H9 (cell line): ENCODE measurements at regions not wholly inside any gene's neighbourhood (a gene's known extent, or its start where the extent isn't known, plus 50 kb on each side); places are given as distances from the start of the nearest gene placed in this dataset.

Source experiments
- DNase-seq: peaks from one replicate; pipeline ENCODE4 v3.0.0-alpha.2; 2017
- H2AFZ ChIP-seq: one replicate; pipeline ENCODE4 v1.6.1; 2013; ENCODE audit warnings: mild to moderate bottlenecking, low read length, control low read depth, moderate library complexity
- H2AK5ac ChIP-seq: 2 replicates; pipeline ENCODE4 v1.6.1; 2013; ENCODE audit warnings: low read length, control low read depth, mixed read lengths; ENCODE audit not compliant: insufficient read length
- H2BK120ac ChIP-seq: one replicate; pipeline ENCODE4 v1.6.1; 2013; ENCODE audit warnings: low read depth, mild to moderate bottlenecking, low read length, control low read depth, inconsistent platforms; ENCODE audit not compliant: poor library complexity, severe bottlenecking
- H2BK12ac ChIP-seq: 2 replicates; pipeline ENCODE4 v1.6.1; 2013; ENCODE audit warnings: low read length, control low read depth, mixed read lengths, low read depth; ENCODE audit not compliant: insufficient read length
- H2BK15ac ChIP-seq: 2 replicates; pipeline ENCODE4 v1.6.1; 2013; ENCODE audit warnings: low read depth, low read length, control low read depth
- H2BK20ac ChIP-seq: one replicate; pipeline ENCODE4 v1.6.1; 2013; ENCODE audit warnings: low read depth, mild to moderate bottlenecking, low read length, control low read depth, inconsistent platforms; ENCODE audit not compliant: poor library complexity, severe bottlenecking
- H2BK5ac ChIP-seq: 2 replicates; pipeline ENCODE4 v1.6.1; 2013; ENCODE audit warnings: low read length, control low read depth, mixed read lengths; ENCODE audit not compliant: insufficient read length
- H3K14ac ChIP-seq: 2 replicates; pipeline ENCODE4 v1.6.1; 2013; ENCODE audit warnings: low read length, control low read depth; ENCODE audit not compliant: insufficient read depth
- H3K18ac ChIP-seq: 2 replicates; pipeline ENCODE4 v1.6.1; 2013; ENCODE audit warnings: low read depth, mild to moderate bottlenecking, mixed read lengths, low read length, control low read depth; ENCODE audit not compliant: insufficient read length
- H3K23ac ChIP-seq: 2 replicates; pipeline ENCODE4 v1.6.1; 2013; ENCODE audit warnings: low read length, control low read depth, mixed read lengths, low read depth; ENCODE audit not compliant: insufficient read length
- H3K23me2 ChIP-seq: 2 replicates; pipeline ENCODE4 v1.6.1; 2013; ENCODE audit warnings: low read depth, mild to moderate bottlenecking, mixed read lengths, low read length, control low read depth; ENCODE audit not compliant: insufficient read length, poor library complexity, severe bottlenecking
- H3K27ac ChIP-seq: 2 replicates; pipeline ENCODE4 v1.5.1; 2013; ENCODE audit warnings: low read length, control low read depth, mixed read lengths, low read depth; ENCODE audit not compliant: insufficient read length
- H3K27me3 ChIP-seq: 2 replicates; pipeline ENCODE4 v1.6.1; 2013; ENCODE audit warnings: low read length, control low read depth, inconsistent platforms; ENCODE audit not compliant: insufficient read depth
- H3K4ac ChIP-seq: 2 replicates; pipeline ENCODE4 v1.6.1; 2013; ENCODE audit warnings: low read depth, mild to moderate bottlenecking, control low read depth, inconsistent platforms, low read length, moderate library complexity
- H3K4me1 ChIP-seq: 2 replicates; pipeline ENCODE4 v1.6.1; 2013; ENCODE audit warnings: low read length, control low read depth, inconsistent platforms; ENCODE audit not compliant: insufficient read depth
- H3K4me2 ChIP-seq: 2 replicates; pipeline ENCODE4 v1.6.1; 2013; ENCODE audit warnings: low read length, control low read depth, mixed read lengths; ENCODE audit not compliant: insufficient read length, insufficient read depth
- H3K56ac ChIP-seq: 2 replicates; pipeline ENCODE4 v1.6.1; 2013; ENCODE audit warnings: low read depth, mild to moderate bottlenecking, mixed read lengths, low read length, control low read depth; ENCODE audit not compliant: insufficient read length
- H3K79me1 ChIP-seq: 2 replicates; pipeline ENCODE4 v1.6.1; 2013; ENCODE audit warnings: low read depth, mild to moderate bottlenecking, moderate library complexity, low read length, control low read depth, inconsistent platforms; ENCODE audit not compliant: insufficient read depth, poor library complexity, severe bottlenecking
- H3K79me2 ChIP-seq: 2 replicates; pipeline ENCODE4 v1.6.1; 2013; ENCODE audit warnings: low read length, control low read depth, inconsistent platforms; ENCODE audit not compliant: insufficient read depth
- H3K9ac ChIP-seq: 2 replicates; pipeline ENCODE4 v1.6.1; 2013; ENCODE audit warnings: low read length, control low read depth, mixed read lengths; ENCODE audit not compliant: insufficient read length; ENCODE audit errors: extremely low read depth
- H3K9me3 ChIP-seq: one replicate; pipeline ENCODE4 v1.6.1; 2013; ENCODE audit warnings: low read depth, low read length, inconsistent platforms; ENCODE audit not compliant: control insufficient read depth
- H3T11ph ChIP-seq: one replicate; pipeline ENCODE4 v1.6.1; 2013; ENCODE audit warnings: mild to moderate bottlenecking, low read length, control low read depth, inconsistent platforms
- H4K20me1 ChIP-seq: one replicate; pipeline ENCODE4 v1.6.1; 2013; ENCODE audit not compliant: control insufficient read depth, insufficient read length, insufficient read depth
- H4K5ac ChIP-seq: 2 replicates; pipeline ENCODE4 v1.6.1; 2013; ENCODE audit warnings: low read depth, mild to moderate bottlenecking, mixed read lengths, low read length, control low read depth; ENCODE audit not compliant: insufficient read length
- H4K8ac ChIP-seq: replicated peaks from 2 replicates; pipeline ENCODE4 v1.6.1; 2013; ENCODE audit warnings: low read length, control low read depth, mixed read lengths, low read depth; ENCODE audit not compliant: insufficient read length
- H4K91ac ChIP-seq: 2 replicates; pipeline ENCODE4 v1.6.1; 2013; ENCODE audit warnings: low read depth, mild to moderate bottlenecking, moderate library complexity, mixed read lengths, low read length, control low read depth; ENCODE audit not compliant: insufficient read length
- H3K27ac Mint-ChIP-seq, 3 experiments: 2 replicates in 2 of 3; 3 replicates in 1 of 3; pipeline ENCODE4 v1.8.0; 2020 to 2021; ENCODE audit warnings: mixed read lengths in 3 of 3, mild to moderate bottlenecking in 1 of 3, moderate library complexity in 1 of 3
- H3K27me3 Mint-ChIP-seq: 2 replicates; pipeline ENCODE4 v1.8.0; 2021; ENCODE audit warnings: low read depth, mild to moderate bottlenecking, moderate library complexity, mixed read lengths
- H3K36me3 Mint-ChIP-seq, 3 experiments: 2 replicates in 2 of 3; 3 replicates in 1 of 3; pipeline ENCODE4 v1.8.0; 2020 to 2021; ENCODE audit warnings: low read depth in 3 of 3, mixed read lengths in 3 of 3; ENCODE audit not compliant: insufficient read depth in 1 of 3
- H3K4me1 Mint-ChIP-seq, 2 experiments: 2 replicates each; pipeline ENCODE4 v1.8.0; 2020; ENCODE audit warnings: mixed read lengths in 2 of 2
- H3K4me3 Mint-ChIP-seq, 2 experiments: 2 replicates in 1 of 2; 3 replicates in 1 of 2; pipeline ENCODE4 v1.8.0; 2020 to 2021; ENCODE audit warnings: mild to moderate bottlenecking in 2 of 2, mixed read lengths in 2 of 2, moderate library complexity in 1 of 2
- H3K9me3 Mint-ChIP-seq, 2 experiments: 2 replicates in 1 of 2; 3 replicates in 1 of 2; pipeline ENCODE4 v1.8.0; 2020; ENCODE audit warnings: mild to moderate bottlenecking in 2 of 2, mixed read lengths in 2 of 2, moderate library complexity in 1 of 2
- CTCF ChIP-seq: fragments of 200-600 bp; sonication (generic); conservative IDR thresholded peaks from 3 replicates; pipeline ENCODE4 v1.8.0; 2021; ENCODE audit warnings: antibody characterized with exemption, mild to moderate bottlenecking
- WGBS: extraction: QIAGEN DNeasy Blood & Tissue Kit; methylation state at CpG from one replicate; pipeline ENCODE4 v1.1.7; 2013; ENCODE audit warnings: missing lambda C conversion rate, low lambda C conversion rate, mixed read lengths; ENCODE audit not compliant: insufficient read length; ENCODE audit errors: extremely low coverage; 5-methylcytosine and 5-hydroxymethylcytosine counted together

- TF ChIP-seq CTCF = no peak
- Mint-ChIP-seq H3K36me3 (peaks cover 0 to 8% (median 0%) of the 10 kb centered on the region in 3 experiments; a peak in 2 of 7 replicates), H3K27ac (no peak overlapping the region), H3K27me3 (no peaks in the 10 kb centered on the region), H3K4me3 (no peak overlapping the region), H3K4me1 (no peaks in the 10 kb centered on the region), H3K9me3 (peaks cover 6 to 10% of the 10 kb centered on the region in 2 experiments; a peak in 4 of 5 replicates)
- no peak overlapping the region for H3K56ac ChIP-seq
- no peaks in the 10 kb centered on the region for H3K79me2 ChIP-seq
- no peaks in the 10 kb centered on the region for H3K27me3 ChIP-seq
- no peaks in the 10 kb centered on the region for H3K9me3 ChIP-seq
- no peak overlapping the region for H3K23ac ChIP-seq
- no peak overlapping the region for H2AK5ac ChIP-seq
- no peak overlapping the region for H3T11ph ChIP-seq
- H2AFZ ChIP-seq = no peak overlapping the region
- H2BK5ac ChIP-seq = no peak overlapping the region
- H2BK15ac ChIP-seq = no peak overlapping the region
- no peaks in the 10 kb centered on the region for H4K20me1 ChIP-seq
- H4K91ac ChIP-seq = no peak overlapping the region
- no peak overlapping the region for H2BK120ac ChIP-seq
- H3K4me1 ChIP-seq = no peaks in the 10 kb centered on the region
- H3K23me2 ChIP-seq = no peaks in the 10 kb centered on the region
- no peak overlapping the region for H4K5ac ChIP-seq
- no CpG with 5 or more reads among the region's 2 CpGs for WGBS
- no peak overlapping the region for H2BK20ac ChIP-seq
- no peaks in the 10 kb centered on the region for H3K79me1 ChIP-seq
- H4K8ac ChIP-seq = no peak overlapping the region
- H3K4ac ChIP-seq = no peak overlapping the region
- H3K18ac ChIP-seq = no peak overlapping the region
- H2BK12ac ChIP-seq = no peak overlapping the region
- no peak overlapping the region for H3K9ac ChIP-seq
- no peak overlapping the region for H3K4me2 ChIP-seq
- H3K14ac ChIP-seq = no peak overlapping the region
- H3K27ac ChIP-seq = no peak overlapping the region
- no peak for DNase-seq
These were observed 363.3 kb upstream of the SMIM21 start for GRCh38 chr18:75790796-75791195.
